ENCODE measurements at regions not wholly inside any gene's neighbourhood (a gene's known extent, or its start where the extent isn't known, plus 50 kb on each side); places are given as distances from the start of the nearest gene placed in this dataset.

- FAIRE-seq (no peak), DNase-seq (ENCODE audit: low read depth) (no peak)
These were observed 401.4 kb upstream of the C16orf82 start for GRCh38 chr16:26665166-26665939.

DNA sequence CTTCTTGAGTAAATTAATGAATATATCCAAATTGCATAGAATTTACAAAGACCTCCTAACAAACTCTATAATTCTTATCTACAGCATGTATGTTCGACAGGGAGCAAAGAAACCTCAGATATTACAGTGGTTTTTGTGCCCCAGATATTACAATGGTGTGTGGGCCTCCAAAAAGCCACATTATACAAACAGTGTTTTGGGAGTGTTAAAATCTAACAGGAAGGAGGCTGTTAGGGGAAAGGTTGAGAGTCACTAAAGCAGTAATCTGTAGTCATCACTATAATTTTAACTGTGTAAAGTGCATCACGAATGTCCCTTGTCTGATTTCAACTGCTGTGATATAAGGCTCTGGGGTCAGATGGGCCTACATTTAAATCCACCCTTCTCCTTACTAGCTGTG, 400.2 kb upstream of the C16orf82 start:
- DNase-seq (ENCODE audit: low read depth), result no peak
- no peaks in the 10 kb centered on the region for H3K36me3 ChIP-seq (ENCODE audit: control insufficient read depth, insufficient read depth, low read length)
- no peaks in the 10 kb centered on the region for H3K27me3 ChIP-seq (ENCODE audit: control insufficient read depth, insufficient read depth, low read length)
- no peak overlapping the region for H3K4me3 ChIP-seq (ENCODE audit: low read depth, low read length)
- FAIRE-seq, result no peak
- TF ChIP-seq, protein P1, sequence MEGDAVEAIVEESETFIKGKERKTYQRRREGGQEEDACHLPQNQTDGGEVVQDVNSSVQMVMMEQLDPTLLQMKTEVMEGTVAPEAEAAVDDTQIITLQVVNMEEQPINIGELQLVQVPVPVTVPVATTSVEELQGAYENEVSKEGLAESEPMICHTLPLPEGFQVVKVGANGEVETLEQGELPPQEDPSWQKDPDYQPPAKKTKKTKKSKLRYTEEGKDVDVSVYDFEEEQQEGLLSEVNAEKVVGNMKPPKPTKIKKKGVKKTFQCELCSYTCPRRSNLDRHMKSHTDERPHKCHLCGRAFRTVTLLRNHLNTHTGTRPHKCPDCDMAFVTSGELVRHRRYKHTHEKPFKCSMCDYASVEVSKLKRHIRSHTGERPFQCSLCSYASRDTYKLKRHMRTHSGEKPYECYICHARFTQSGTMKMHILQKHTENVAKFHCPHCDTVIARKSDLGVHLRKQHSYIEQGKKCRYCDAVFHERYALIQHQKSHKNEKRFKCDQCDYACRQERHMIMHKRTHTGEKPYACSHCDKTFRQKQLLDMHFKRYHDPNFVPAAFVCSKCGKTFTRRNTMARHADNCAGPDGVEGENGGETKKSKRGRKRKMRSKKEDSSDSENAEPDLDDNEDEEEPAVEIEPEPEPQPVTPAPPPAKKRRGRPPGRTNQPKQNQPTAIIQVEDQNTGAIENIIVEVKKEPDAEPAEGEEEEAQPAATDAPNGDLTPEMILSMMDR (IDR thresholded peaks at IDR 0.05; ENCODE audit: insufficient read depth, low read length, severe bottlenecking), result no peak

More at GRCh38 chr16:26665166-26665939, 401.4 kb upstream of the C16orf82 start:
- Histone ChIP-seq H3K36me3 (ENCODE audit: control insufficient read depth, insufficient read depth, low read length) (no peaks in the 10 kb centered on the region), H3K27me3 (ENCODE audit: control insufficient read depth, insufficient read depth, low read length) (no peaks in the 10 kb centered on the region), H3K4me3 (ENCODE audit: low read depth, low read length) (no peak overlapping the region)
- TF ChIP-seq, protein P1 (IDR thresholded peaks at IDR 0.05; ENCODE audit: insufficient read depth, low read length, severe bottlenecking), result no peak

DNA sequence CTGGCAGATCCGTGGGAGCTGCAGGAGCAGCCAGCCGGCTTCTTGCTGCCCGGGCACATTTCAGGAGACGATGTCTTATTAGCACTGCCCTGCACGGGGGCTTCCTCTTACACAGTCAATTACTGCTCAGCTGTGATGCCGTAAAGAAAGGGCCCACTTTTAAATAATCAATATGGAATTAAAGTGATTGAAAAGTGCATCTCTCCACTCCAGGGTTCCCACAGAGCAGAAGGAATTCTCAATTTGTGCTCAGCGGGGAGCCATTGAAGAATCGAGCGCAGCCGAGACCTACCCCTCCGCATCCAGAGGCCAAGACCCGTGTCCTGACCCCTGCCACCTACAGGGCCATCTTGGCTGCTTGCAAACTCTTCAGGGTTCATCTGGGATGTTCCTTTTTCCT, 399.4 kb upstream of the C16orf82 start:
- Histone ChIP-seq H3K27me3 (ENCODE audit: control insufficient read depth, insufficient read depth, low read length) (no peaks in the 10 kb centered on the region), H3K4me3 (ENCODE audit: low read depth, low read length) (no peak overlapping the region), H3K36me3 (ENCODE audit: control insufficient read depth, insufficient read depth, low read length) (no peaks in the 10 kb centered on the region)
- FAIRE-seq (no peak), DNase-seq (ENCODE audit: low read depth) (no peak)
- TF ChIP-seq, protein P1 (IDR thresholded peaks at IDR 0.05; ENCODE audit: insufficient read depth, low read length, severe bottlenecking), result no peak

GRCh38 chr16:26668026-26668425, 398.7 kb upstream of the C16orf82 start:
- TF ChIP-seq, protein P1 (IDR thresholded peaks at IDR 0.05; ENCODE audit: insufficient read depth, low read length, severe bottlenecking), result no peak
- no peak for DNase-seq (ENCODE audit: low read depth)
- Histone ChIP-seq H3K27me3 (ENCODE audit: control insufficient read depth, insufficient read depth, low read length) (no peaks in the 10 kb centered on the region), H3K36me3 (ENCODE audit: control insufficient read depth, insufficient read depth, low read length) (no peaks in the 10 kb centered on the region), H3K4me3 (ENCODE audit: low read depth, low read length) (no peak overlapping the region)
- FAIRE-seq, result no peak

GRCh38 chr16:26672206-26672605, 394.5 kb upstream of the C16orf82 start:
- Histone ChIP-seq H3K4me3 (ENCODE audit: low read depth, low read length) (no peak overlapping the region), H3K36me3 (ENCODE audit: control insufficient read depth, insufficient read depth, low read length) (no peaks in the 10 kb centered on the region), H3K27me3 (ENCODE audit: control insufficient read depth, insufficient read depth, low read length) (no peaks in the 10 kb centered on the region)
- TF ChIP-seq, protein P1 (IDR thresholded peaks at IDR 0.05; ENCODE audit: insufficient read depth, low read length, severe bottlenecking), result no peak
- DNase-seq (ENCODE audit: low read depth) (no peak), FAIRE-seq (no peak)

GRCh38 chr16:26673011-26673410, 393.7 kb upstream of the C16orf82 start:
- Histone ChIP-seq H3K36me3 (ENCODE audit: control insufficient read depth, insufficient read depth, low read length) (no peaks in the 10 kb centered on the region), H3K27me3 (ENCODE audit: control insufficient read depth, insufficient read depth, low read length) (no peaks in the 10 kb centered on the region), H3K4me3 (ENCODE audit: low read depth, low read length) (no peak overlapping the region)
- TF ChIP-seq, protein P1 (IDR thresholded peaks at IDR 0.05; ENCODE audit: insufficient read depth, low read length, severe bottlenecking), result no peak
- no peak for FAIRE-seq
- no peak for DNase-seq (ENCODE audit: low read depth)

Data from bronchial epithelial cell (primary cell).